AG04450 (cell line): ENCODE measurements at regions not wholly inside any gene's neighbourhood (a gene's known extent, or its start where the extent isn't known, plus 50 kb on each side); places are given as distances from the start of the nearest gene placed in this dataset.

Experiments used
- CTCF ChIA-PET: fragments of 300-600, 350-600 bp; formaldehyde crosslinking; extraction: SDS; loops from one replicate; lab custom pipeline; 2022; ENCODE audit warnings: antibody characterized with exemption, inconsistent platforms; lab: Charles Lee
- POLR2A ChIA-PET: fragments of 350-600 bp; formaldehyde crosslinking; extraction: SDS; loops from one replicate; lab custom pipeline; 2021; ENCODE audit warnings: antibody characterized with exemption, inconsistent platforms; lab: Yijun Ruan, JAX
- DNase-seq: peaks from one replicate; pipeline ENCODE4 v3.0.0-alpha.2; 2011; ENCODE audit warnings: low read depth, low spot score
- H3K27ac ChIP-seq: one replicate; pipeline ENCODE4 v1.5.1; 2012; ENCODE audit warnings: low read depth, low read length, control low read depth
- H3K27me3 ChIP-seq: one replicate; pipeline ENCODE4 v1.6.0; 2012; ENCODE audit warnings: low read length; ENCODE audit not compliant: control insufficient read depth, insufficient read depth
- H3K4me3 ChIP-seq: 2 replicates; pipeline ENCODE4 v1.5.1; 2011; ENCODE audit warnings: mild to moderate bottlenecking, low read depth, low read length, control low read depth
- H3K9me3 ChIP-seq: 2 replicates; pipeline ENCODE4 v1.5.1; 2012; ENCODE audit warnings: low read length; ENCODE audit not compliant: control insufficient read depth, insufficient read depth
- TF ChIP-seq, protein P1 (sequence below): IDR thresholded peaks from 2 replicates; pipeline ENCODE4 v1.5.1; 2011; ENCODE audit warnings: low read depth, low read length, control low read depth, inconsistent platforms

- Histone ChIP-seq H3K27me3 (no peaks in the 10 kb centered on the region), H3K9me3 (no peaks in the 10 kb centered on the region), H3K27ac (no peak overlapping the region), H3K4me3 (no peak overlapping the region)
- TF ChIP-seq, protein P1, sequence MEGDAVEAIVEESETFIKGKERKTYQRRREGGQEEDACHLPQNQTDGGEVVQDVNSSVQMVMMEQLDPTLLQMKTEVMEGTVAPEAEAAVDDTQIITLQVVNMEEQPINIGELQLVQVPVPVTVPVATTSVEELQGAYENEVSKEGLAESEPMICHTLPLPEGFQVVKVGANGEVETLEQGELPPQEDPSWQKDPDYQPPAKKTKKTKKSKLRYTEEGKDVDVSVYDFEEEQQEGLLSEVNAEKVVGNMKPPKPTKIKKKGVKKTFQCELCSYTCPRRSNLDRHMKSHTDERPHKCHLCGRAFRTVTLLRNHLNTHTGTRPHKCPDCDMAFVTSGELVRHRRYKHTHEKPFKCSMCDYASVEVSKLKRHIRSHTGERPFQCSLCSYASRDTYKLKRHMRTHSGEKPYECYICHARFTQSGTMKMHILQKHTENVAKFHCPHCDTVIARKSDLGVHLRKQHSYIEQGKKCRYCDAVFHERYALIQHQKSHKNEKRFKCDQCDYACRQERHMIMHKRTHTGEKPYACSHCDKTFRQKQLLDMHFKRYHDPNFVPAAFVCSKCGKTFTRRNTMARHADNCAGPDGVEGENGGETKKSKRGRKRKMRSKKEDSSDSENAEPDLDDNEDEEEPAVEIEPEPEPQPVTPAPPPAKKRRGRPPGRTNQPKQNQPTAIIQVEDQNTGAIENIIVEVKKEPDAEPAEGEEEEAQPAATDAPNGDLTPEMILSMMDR, result no peak
- no peak for DNase-seq
- ChIA-PET CTCF (interaction anchor here (0.8 kb wide), 1 partner anchor 29 kb away, joined by 3 read pairs; no protein-coding TSS in a partner anchor), POLR2A (no interaction called here)
Observed at GRCh38 chr6:79784395-79784753, 153.2 kb downstream of the SH3BGRL2 start.

DNA sequence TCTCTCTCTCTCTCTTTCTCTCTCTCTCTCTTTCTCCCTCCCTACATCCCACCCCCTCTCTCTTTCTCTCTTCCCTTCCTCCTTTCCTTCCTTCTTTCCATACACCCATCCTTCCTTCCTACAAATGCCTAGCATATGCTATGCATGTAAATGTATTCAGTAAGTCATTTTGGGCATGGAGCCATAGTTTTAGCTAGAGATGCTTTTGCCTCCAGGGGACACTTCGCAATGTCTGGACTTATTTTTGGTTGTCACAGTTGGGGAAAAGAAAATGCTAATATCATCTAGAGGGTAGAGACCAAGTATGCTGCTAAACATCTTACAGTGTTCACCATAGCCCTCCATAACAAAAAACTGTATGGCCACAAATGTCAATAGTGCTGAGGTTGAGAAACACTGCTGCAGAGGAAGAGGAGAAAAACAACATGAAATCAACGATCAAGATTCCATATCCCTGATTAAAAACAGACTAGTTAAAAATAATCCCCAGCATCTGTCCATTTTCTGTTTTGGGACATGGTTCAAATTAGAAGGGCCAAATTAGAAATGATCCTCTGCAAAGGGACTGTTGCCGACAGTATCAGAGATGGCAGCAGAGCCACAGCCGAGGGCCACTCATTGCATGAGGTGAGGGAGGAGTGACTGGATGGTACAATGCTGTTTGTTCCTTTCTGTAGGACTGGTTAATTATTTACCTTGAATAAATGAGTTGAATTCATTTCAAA lies 152.7 kb downstream of the SH3BGRL2 start:
- Histone ChIP-seq H3K9me3 (no peaks in the 10 kb centered on the region), H3K4me3 (no peak overlapping the region), H3K27me3 (no peaks in the 10 kb centered on the region), H3K27ac (no peak overlapping the region)
- no peak for DNase-seq
- ChIA-PET CTCF (interaction anchor here (0.8 kb wide), 1 partner anchor 29 kb away, joined by 3 read pairs; no protein-coding TSS in a partner anchor), POLR2A (interaction anchor here (0.5 kb wide), 1 partner anchor 445 kb away, joined by 4 read pairs; no protein-coding TSS in a partner anchor)
- TF ChIP-seq, protein P1, result no peak

- TF ChIP-seq, protein P1, result no peak
- CTCF ChIA-PET, result interaction anchor here (2.4 kb wide), 1 partner anchor 85 kb away, joined by 5 read pairs; no protein-coding TSS in a partner anchor
- Histone ChIP-seq H3K9me3 (no peaks in the 10 kb centered on the region), H3K27me3 (no peaks in the 10 kb centered on the region), H3K4me3 (no peak overlapping the region), H3K27ac (no peak overlapping the region)
- POLR2A ChIA-PET, result interaction anchor here (0.5 kb wide), 1 partner anchor 444 kb away, joined by 4 read pairs; no protein-coding TSS in a partner anchor
- DNase-seq, result no peak
Observed at GRCh38 chr6:79782792-79783580, 151.9 kb downstream of the SH3BGRL2 start.

- TF ChIP-seq, protein P1, result no peak
- POLR2A ChIA-PET, result no interaction called here
- no peak overlapping the region for H3K27ac ChIP-seq
- no peaks in the 10 kb centered on the region for H3K9me3 ChIP-seq
- H3K4me3 ChIP-seq, result no peak overlapping the region
- CTCF ChIA-PET, result interaction anchor here (2.4 kb wide), 1 partner anchor 87 kb away, joined by 5 read pairs; no protein-coding TSS in a partner anchor
- H3K27me3 ChIP-seq, result no peaks in the 10 kb centered on the region
- no peak for DNase-seq
Observed at GRCh38 chr6:79781916-79782315, 150.8 kb downstream of the SH3BGRL2 start.
